ENCODE measurements at regions not wholly inside any gene's neighbourhood (a gene's known extent, or its start where the extent isn't known, plus 50 kb on each side); places are given as distances from the start of the nearest gene placed in this dataset.
"Not testable (repeated sequence)": the region's sequence is repeated elsewhere in the genome, so short reads cannot be mapped to it uniquely, and the experiment has no call there.

DNA sequence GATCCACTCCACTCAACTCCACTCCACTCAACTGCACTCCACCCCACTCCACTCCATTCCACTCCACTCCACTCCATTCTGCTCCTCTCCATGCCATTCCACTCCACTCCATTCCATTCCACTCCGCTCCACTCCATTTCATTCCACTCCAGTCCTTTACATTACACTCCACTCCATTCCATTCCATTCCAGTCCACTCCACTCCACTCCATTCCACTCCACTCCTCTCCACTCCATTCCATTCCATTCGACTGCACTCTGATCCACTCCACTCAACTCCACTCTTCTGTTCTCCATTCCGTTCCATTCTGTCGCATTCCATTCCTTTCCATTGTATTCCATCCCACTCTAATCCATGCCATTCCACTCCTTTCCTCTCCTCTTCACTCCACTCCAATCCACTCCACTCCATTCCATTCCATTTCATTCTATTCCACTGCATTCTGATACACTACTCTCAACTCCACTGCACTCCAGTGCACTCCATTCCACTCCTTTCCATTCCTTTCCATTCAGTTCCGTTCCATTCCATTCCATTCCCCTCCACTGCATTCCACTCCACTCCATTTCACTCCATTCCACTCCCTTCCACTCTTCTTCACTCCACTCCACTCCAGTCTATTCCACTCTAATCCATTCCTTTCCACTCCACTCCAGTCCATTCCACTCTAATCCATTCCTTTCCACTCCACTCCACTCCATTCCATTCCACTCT is 2564.2 kb upstream of the TPTE start:
- TF ChIP-seq, protein P1, sequence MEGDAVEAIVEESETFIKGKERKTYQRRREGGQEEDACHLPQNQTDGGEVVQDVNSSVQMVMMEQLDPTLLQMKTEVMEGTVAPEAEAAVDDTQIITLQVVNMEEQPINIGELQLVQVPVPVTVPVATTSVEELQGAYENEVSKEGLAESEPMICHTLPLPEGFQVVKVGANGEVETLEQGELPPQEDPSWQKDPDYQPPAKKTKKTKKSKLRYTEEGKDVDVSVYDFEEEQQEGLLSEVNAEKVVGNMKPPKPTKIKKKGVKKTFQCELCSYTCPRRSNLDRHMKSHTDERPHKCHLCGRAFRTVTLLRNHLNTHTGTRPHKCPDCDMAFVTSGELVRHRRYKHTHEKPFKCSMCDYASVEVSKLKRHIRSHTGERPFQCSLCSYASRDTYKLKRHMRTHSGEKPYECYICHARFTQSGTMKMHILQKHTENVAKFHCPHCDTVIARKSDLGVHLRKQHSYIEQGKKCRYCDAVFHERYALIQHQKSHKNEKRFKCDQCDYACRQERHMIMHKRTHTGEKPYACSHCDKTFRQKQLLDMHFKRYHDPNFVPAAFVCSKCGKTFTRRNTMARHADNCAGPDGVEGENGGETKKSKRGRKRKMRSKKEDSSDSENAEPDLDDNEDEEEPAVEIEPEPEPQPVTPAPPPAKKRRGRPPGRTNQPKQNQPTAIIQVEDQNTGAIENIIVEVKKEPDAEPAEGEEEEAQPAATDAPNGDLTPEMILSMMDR (IDR thresholded peaks at IDR 0.05; ENCODE audit: insufficient read depth, low read length, poor library complexity, severe bottlenecking), result not testable (repeated sequence)
- TF ChIP-seq EZH2phosphoT487 (conservative IDR thresholded peaks at IDR 0.05; ENCODE audit: low read length), result not testable (repeated sequence)

Data from SU-DHL-6 (cell line).